Activated T-cell treated with anti-CD3 and anti-CD28 coated beads for 1 hour (primary cell): ENCODE measurements at regions not wholly inside any gene's neighbourhood (a gene's known extent, or its start where the extent isn't known, plus 50 kb on each side); places are given as distances from the start of the nearest gene placed in this dataset.

Source experiments
- DNase-seq: peaks from one replicate; pipeline ENCODE4 v3.0.0-alpha.2; 2020; ENCODE audit warnings: low read depth

- no peak for DNase-seq
These were observed 315.8 kb downstream of the SH3GL2 start for GRCh38 chr9:17894501-17895160.

GRCh38 chr9:17900606-17901005, 321.7 kb downstream of the SH3GL2 start:
- no peak for DNase-seq

GRCh38 chr9:17905366-17905765, 326.5 kb downstream of the SH3GL2 start:
- no peak for DNase-seq

GRCh38 chr9:17905781-17906175, 326.9 kb downstream of the SH3GL2 start:
- no peak for DNase-seq

- DNase-seq: no peak
These were observed 327.4 kb downstream of the SH3GL2 start for GRCh38 chr9:17906176-17906840.

GRCh38 chr9:17906841-17907778, 328.2 kb downstream of the SH3GL2 start:
- DNase-seq: no peak

GRCh38 chr9:17907779-17908508, 329.1 kb downstream of the SH3GL2 start:
- no peak for DNase-seq

GRCh38 chr9:17926246-17926645, 347.4 kb downstream of the SH3GL2 start:
- no peak for DNase-seq

GRCh38 chr9:17927616-17928015, 348.8 kb downstream of the SH3GL2 start:
- DNase-seq: no peak

GRCh38 chr9:17928228-17928627, 349.4 kb downstream of the SH3GL2 start:
- no peak for DNase-seq

- no peak for DNase-seq
These were observed 349.9 kb downstream of the SH3GL2 start for GRCh38 chr9:17928768-17929167.

GRCh38 chr9:17929506-17929905, 350.6 kb downstream of the SH3GL2 start:
- DNase-seq: no peak

GRCh38 chr9:17930071-17930470, 351.2 kb downstream of the SH3GL2 start:
- no peak for DNase-seq

GRCh38 chr9:17936365-17936764, 357.5 kb downstream of the SH3GL2 start:
- DNase-seq: no peak

- no peak for DNase-seq
These were observed 359.3 kb downstream of the SH3GL2 start for GRCh38 chr9:17938035-17938655.

GRCh38 chr9:17942498-17942897, 363.6 kb downstream of the SH3GL2 start:
- no peak for DNase-seq

GRCh38 chr9:17955409-17955808, 376.5 kb downstream of the SH3GL2 start:
- DNase-seq: no peak

- no peak for DNase-seq
These were observed 379.5 kb downstream of the SH3GL2 start for GRCh38 chr9:17958363-17958762.

- no peak for DNase-seq
These were observed 383.9 kb downstream of the SH3GL2 start for GRCh38 chr9:17962747-17963146.

- no peak for DNase-seq
These were observed 384.6 kb downstream of the SH3GL2 start for GRCh38 chr9:17963498-17963897.

GRCh38 chr9:17967731-17968130, 388.9 kb downstream of the SH3GL2 start:
- no peak for DNase-seq

- DNase-seq: no peak
These were observed 390.4 kb downstream of the SH3GL2 start for GRCh38 chr9:17969232-17969631.
